Tibial nerve (tissue), 4 donors: ENCODE measurements at regions not wholly inside any gene's neighbourhood (a gene's known extent, or its start where the extent isn't known, plus 50 kb on each side); places are given as distances from the start of the nearest gene placed in this dataset.
A peak's percentile ranks its signal among the peaks of the same experiment; 100 is the strongest.

ENCODE experiments used
- DNase-seq, 2 donors: peaks; one replicate each; pipeline ENCODE4 v3.0.0-alpha.2; 2019; ENCODE audit warnings: low spot score in 2 of 2
- H3K27ac ChIP-seq, 4 donors: fragments of 200-600 bp; sonication (generic) in 3 of 4; one replicate each; pipeline ENCODE4 v1.5.1; 2017 to 2019; ENCODE audit warnings: mild to moderate bottlenecking in 1 of 4
- H3K27me3 ChIP-seq, 2 donors: fragments of 200-600 bp; sonication (generic) in 1 of 2; one replicate each; pipeline versions ENCODE4 v1.5.1 to v1.6.0; 2017 to 2019
- H3K36me3 ChIP-seq, 3 donors: fragments of 200-600 bp; sonication (generic); one replicate each; pipeline ENCODE4 v1.5.1; 2018 to 2019
- H3K4me1 ChIP-seq, 4 donors: fragments of 200-600 bp; sonication (generic) in 3 of 4; one replicate each; pipeline ENCODE4 v1.5.1; 2017 to 2019
- H3K4me3 ChIP-seq, 4 donors: fragments of 200-600 bp; sonication (generic) in 3 of 4; one replicate each; pipeline ENCODE4 v1.5.1; 2017 to 2019; ENCODE audit warnings: mild to moderate bottlenecking in 1 of 4, moderate library complexity in 1 of 4
- H3K9me3 ChIP-seq, 4 donors: fragments of 200-600 bp; sonication (generic) in 3 of 4; one replicate each; pipeline ENCODE4 v1.5.1; 2017 to 2019
- EP300 ChIP-seq, 2 donors: sonication (generic); formaldehyde crosslinking; IDR thresholded peaks; one replicate each; pipeline ENCODE4 v1.6.1; 2017; ENCODE audit warnings: antibody characterized with exemption in 2 of 2, mild to moderate bottlenecking in 1 of 2
- POLR2A ChIP-seq, 2 donors: fragments of 450-650 bp; IDR thresholded peaks; one replicate each; pipeline ENCODE4 v1.6.1; 2017; ENCODE audit warnings: antibody characterized with exemption in 2 of 2, mild to moderate bottlenecking in 2 of 2, moderate library complexity in 2 of 2
- WGBS, 2 donors: methylation state at CpG; one replicate each; pipeline ENCODE4 v1.1.5; 2018; 5-methylcytosine and 5-hydroxymethylcytosine counted together
- TF ChIP-seq, protein P1 (sequence below), 5 experiments: fragments of 200-600 bp in 3 of 5; fragments of 450-650 bp in 2 of 5; sonication (generic) in 3 of 5; IDR thresholded peaks; one replicate each; pipeline ENCODE4 v1.5.1; 2016 to 2019; ENCODE audit warnings: antibody characterized with exemption in 5 of 5, mild to moderate bottlenecking in 3 of 5, moderate library complexity in 2 of 5

DNA sequence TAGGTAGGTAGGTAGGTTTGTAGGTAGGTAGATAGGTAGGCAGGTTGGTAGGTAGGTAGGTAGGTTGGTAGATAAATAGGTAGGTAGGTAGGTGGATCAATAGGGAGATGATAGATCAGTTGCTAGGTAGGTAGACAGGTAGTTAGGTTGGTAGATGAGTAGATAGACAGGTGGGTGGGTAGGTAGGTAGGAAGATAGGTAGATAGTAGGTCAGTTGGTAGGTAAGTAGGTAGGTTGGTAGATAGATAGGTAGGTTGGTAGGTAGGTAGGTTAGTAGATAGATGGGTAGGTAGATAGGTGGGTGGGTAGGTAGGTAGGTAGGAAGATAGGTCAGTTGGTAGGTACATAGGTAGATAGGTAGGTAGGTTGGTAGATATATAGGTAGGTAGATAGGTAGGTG, 72.0 kb upstream of the PDE10A start:
- no peaks in the 10 kb centered on the region for H3K4me1 ChIP-seq
- H3K36me3 ChIP-seq, result no peaks in the 10 kb centered on the region
- H3K27me3 ChIP-seq, result no peaks in the 10 kb centered on the region
- H3K27ac ChIP-seq, result no peak overlapping the region
- no peak overlapping the region for H3K4me3 ChIP-seq
- peaks cover 0 to 8% (median 3%) of the 10 kb centered on the region in 4 donors for H3K9me3 ChIP-seq
- TF ChIP-seq POLR2A (IDR thresholded peaks at IDR 0.05) (no peak), EP300 (IDR thresholded peaks at IDR 0.05) (no peak)
- TF ChIP-seq, protein P1, sequence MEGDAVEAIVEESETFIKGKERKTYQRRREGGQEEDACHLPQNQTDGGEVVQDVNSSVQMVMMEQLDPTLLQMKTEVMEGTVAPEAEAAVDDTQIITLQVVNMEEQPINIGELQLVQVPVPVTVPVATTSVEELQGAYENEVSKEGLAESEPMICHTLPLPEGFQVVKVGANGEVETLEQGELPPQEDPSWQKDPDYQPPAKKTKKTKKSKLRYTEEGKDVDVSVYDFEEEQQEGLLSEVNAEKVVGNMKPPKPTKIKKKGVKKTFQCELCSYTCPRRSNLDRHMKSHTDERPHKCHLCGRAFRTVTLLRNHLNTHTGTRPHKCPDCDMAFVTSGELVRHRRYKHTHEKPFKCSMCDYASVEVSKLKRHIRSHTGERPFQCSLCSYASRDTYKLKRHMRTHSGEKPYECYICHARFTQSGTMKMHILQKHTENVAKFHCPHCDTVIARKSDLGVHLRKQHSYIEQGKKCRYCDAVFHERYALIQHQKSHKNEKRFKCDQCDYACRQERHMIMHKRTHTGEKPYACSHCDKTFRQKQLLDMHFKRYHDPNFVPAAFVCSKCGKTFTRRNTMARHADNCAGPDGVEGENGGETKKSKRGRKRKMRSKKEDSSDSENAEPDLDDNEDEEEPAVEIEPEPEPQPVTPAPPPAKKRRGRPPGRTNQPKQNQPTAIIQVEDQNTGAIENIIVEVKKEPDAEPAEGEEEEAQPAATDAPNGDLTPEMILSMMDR (IDR thresholded peaks at IDR 0.05), result no peak
- no peak for DNase-seq

DNA sequence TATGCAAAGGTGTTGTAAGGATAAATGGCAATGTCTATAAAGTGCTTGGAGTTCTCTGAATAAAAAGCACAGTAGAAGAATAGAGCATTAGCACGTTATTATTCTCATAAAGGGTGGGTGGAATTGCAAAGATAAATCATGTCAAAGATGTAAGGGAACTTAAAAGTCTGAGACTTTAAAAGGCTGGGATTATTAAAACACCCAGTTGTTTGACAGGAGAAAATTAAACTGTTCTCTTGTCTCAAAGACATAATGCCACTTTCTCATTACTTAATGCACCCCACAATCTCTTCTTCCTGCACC, 70.4 kb upstream of the PDE10A start:
- peaks cover 0 to 6% (median 2%) of the 10 kb centered on the region in 4 donors for H3K9me3 ChIP-seq
- no peak overlapping the region for H3K27ac ChIP-seq
- 56 to 70% methylated on average over 1 of the region's 1 CpG for WGBS, 2 donors
- no peak overlapping the region for H3K4me3 ChIP-seq
- DNase-seq, result no peak
- no peaks in the 10 kb centered on the region for H3K4me1 ChIP-seq
- no peak for TF ChIP-seq EP300 (IDR thresholded peaks at IDR 0.05)
- no peaks in the 10 kb centered on the region for H3K27me3 ChIP-seq
- H3K36me3 ChIP-seq, result no peaks in the 10 kb centered on the region

DNA sequence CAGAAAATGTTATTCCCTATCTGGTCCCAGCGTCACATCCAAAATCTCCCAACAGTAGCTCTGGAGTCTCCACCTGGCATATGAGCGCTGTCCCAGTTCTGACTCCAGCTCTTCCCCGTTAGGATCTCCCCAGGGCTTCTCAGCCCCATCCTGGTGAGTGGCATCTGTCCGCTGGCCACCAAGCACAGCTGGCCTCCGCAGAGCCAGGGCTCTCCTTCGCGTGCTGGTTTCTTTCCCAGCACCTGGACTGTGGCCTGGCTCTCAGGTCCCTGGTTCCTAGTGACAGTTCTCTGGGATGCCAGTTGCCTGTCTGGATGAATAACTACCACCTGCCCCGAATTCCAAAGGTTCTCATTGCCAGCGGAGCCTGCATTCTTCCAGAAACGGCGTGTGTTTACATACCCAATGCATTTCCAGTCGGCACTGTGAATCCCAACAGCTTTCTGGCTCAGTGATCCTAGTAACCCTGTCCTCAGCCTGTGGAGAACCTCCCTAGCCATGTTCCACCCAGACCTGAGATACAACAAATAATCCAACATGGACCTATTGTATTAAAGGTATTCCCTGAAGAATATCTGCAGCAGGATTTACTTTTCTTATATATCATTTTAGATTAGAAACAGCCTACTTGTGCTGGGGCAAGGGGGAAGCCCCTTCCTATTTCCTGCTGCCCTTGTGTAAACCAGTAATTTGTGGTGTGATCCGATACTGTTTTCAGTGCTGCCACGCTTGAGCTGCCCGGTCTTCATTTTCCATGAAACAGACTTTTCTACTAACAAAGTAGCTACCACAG, 69.9 kb upstream of the PDE10A start:
- 79 to 85% methylated on average over 14 to 15 of the region's 15 CpGs for WGBS, 2 donors
- no peak overlapping the region for H3K4me3 ChIP-seq
- no peak for TF ChIP-seq POLR2A (IDR thresholded peaks at IDR 0.05)
- no peak for TF ChIP-seq EP300 (IDR thresholded peaks at IDR 0.05)
- TF ChIP-seq, protein P1 (IDR thresholded peaks at IDR 0.05), result no peak
- H3K27me3 ChIP-seq, result no peaks in the 10 kb centered on the region
- peaks cover 0 to 6% (median 2%) of the 10 kb centered on the region in 4 donors for H3K9me3 ChIP-seq
- DNase-seq, result no peak
- H3K36me3 ChIP-seq, result no peaks in the 10 kb centered on the region
- H3K27ac ChIP-seq, result no peak overlapping the region
- no peaks in the 10 kb centered on the region for H3K4me1 ChIP-seq

DNA sequence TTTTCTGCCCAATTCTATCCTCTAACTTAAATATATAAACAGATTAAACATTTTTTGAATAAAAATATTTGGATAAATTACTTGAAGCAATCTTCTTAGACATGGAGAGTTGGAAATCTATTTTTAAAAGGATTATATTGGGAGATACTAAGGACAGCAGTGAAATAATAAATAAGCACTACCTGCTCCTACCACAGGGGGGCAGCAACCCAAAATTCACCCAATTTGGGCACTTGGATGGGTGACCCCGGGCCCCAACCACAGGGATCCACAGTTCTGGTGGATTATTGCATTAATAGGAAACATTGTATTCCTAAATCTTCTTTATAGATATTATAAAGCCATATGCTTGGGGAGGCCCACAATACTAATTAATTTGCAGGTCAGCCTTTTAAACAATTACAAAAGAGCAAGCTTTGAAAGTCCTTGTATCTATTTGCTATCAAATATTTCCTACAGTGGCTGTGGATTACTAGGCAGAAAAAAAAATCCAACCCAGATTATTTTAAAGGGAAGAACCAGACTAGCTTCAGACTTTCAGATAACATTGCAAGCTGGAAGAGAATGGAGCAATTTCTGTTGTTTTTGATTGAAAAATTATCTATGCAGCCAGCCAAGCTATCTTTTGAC, 66.4 kb upstream of the PDE10A start:
- Histone ChIP-seq H3K4me1 (no peaks in the 10 kb centered on the region), H3K36me3 (no peaks in the 10 kb centered on the region), H3K27ac (no peak overlapping the region), H3K4me3 (no peak overlapping the region), H3K9me3 (no peaks in the 10 kb centered on the region), H3K27me3 (no peaks in the 10 kb centered on the region)
- peak in 1 of 2 donors; percentile 43 for DNase-seq
- 3 to 4% methylated on average over 1 of the region's 1 CpG for WGBS, 2 donors
- TF ChIP-seq, protein P1 (IDR thresholded peaks at IDR 0.05), result peak; percentile 49 to 59 (median 56)
- no peak for TF ChIP-seq POLR2A (IDR thresholded peaks at IDR 0.05)
- TF ChIP-seq EP300 (IDR thresholded peaks at IDR 0.05), result no peak

DNA sequence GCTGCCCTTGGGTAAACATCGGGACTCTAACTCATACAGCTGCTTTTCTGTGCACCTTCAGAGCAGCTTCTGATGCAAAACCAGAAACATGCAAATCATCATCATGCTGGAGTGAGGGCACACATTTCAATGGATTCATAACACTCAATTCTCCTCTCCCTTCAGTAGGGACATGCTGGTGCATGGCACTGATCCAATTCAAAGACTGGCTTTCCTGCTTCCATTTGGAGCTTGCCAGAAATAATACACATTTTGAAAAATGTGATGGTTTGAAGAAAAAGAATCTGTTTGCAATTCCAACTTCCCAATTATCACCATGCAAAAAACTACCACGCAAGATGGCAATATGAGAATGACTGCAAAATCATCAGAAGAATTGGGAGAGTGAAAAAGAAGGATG, 65.2 kb upstream of the PDE10A start:
- Histone ChIP-seq H3K4me3 (no peak overlapping the region), H3K4me1 (no peaks in the 10 kb centered on the region), H3K36me3 (no peaks in the 10 kb centered on the region), H3K27me3 (no peaks in the 10 kb centered on the region), H3K9me3 (no peaks in the 10 kb centered on the region), H3K27ac (no peak overlapping the region)
- TF ChIP-seq EP300 (IDR thresholded peaks at IDR 0.05) (no peak), POLR2A (IDR thresholded peaks at IDR 0.05) (no peak)
- TF ChIP-seq, protein P1 (IDR thresholded peaks at IDR 0.05), result no peak
- 61 to 74% methylated on average over 2 of the region's 2 CpGs for WGBS, 2 donors
- no peak for DNase-seq
